H1 (cell line): ENCODE measurements at regions not wholly inside any gene's neighbourhood (a gene's known extent, or its start where the extent isn't known, plus 50 kb on each side); places are given as distances from the start of the nearest gene placed in this dataset.

Experiments used
- CREB1 ChIP-seq: IDR thresholded peaks from 2 replicates; pipeline ENCODE4 v1.6.1; 2012; ENCODE audit warnings: inconsistent platforms
- EP300 ChIP-seq, 2 experiments: IDR thresholded peaks; 1 replicate in 1 of 2; 2 replicates in 1 of 2; pipeline ENCODE4 v1.6.1; 2011 to 2012; ENCODE audit warnings: low read depth in 2 of 2, low read length in 2 of 2, mild to moderate bottlenecking in 2 of 2, borderline replicate concordance in 1 of 2, inconsistent platforms in 1 of 2, moderate library complexity in 1 of 2
- JUN ChIP-seq: IDR thresholded peaks from 2 replicates; pipeline ENCODE4 v1.6.1; 2011; ENCODE audit warnings: low read depth, mild to moderate bottlenecking, improper control_type of control experiment, low read length
- POLR2A ChIP-seq, 2 experiments: IDR thresholded peaks; 1 replicate in 1 of 2; 2 replicates in 1 of 2; pipeline ENCODE4 v1.6.1; 2011; ENCODE audit warnings: low read depth in 2 of 2, low read length in 2 of 2, mild to moderate bottlenecking in 2 of 2; ENCODE audit errors: control extremely low read depth in 1 of 2
- RAD21 ChIP-seq, 2 experiments: IDR thresholded peaks in 1 of 2; conservative IDR thresholded peaks in 1 of 2; 2 replicates each; pipeline ENCODE4 v1.6.1; 2011; ENCODE audit warnings: low read depth in 2 of 2, low read length in 2 of 2, improper control_type of control experiment in 1 of 2, inconsistent platforms in 1 of 2, mild to moderate bottlenecking in 1 of 2, moderate library complexity in 1 of 2
- TF ChIP-seq, protein P1 (sequence below), 3 experiments: IDR thresholded peaks; 1 replicate in 2 of 3; 2 replicates in 1 of 3; pipeline versions ENCODE4 v1.5.1 to v1.6.1; 2011; ENCODE audit warnings: low read length in 3 of 3, mild to moderate bottlenecking in 3 of 3, inconsistent platforms in 2 of 3, low read depth in 1 of 3, moderate library complexity in 1 of 3; ENCODE audit not compliant: insufficient read depth in 1 of 3; ENCODE audit errors: control extremely low read depth in 1 of 3
- TF ChIP-seq, protein P2 (sequence below): IDR thresholded peaks from 2 replicates; pipeline ENCODE4 v1.6.1; 2012; ENCODE audit warnings: inconsistent platforms

DNA sequence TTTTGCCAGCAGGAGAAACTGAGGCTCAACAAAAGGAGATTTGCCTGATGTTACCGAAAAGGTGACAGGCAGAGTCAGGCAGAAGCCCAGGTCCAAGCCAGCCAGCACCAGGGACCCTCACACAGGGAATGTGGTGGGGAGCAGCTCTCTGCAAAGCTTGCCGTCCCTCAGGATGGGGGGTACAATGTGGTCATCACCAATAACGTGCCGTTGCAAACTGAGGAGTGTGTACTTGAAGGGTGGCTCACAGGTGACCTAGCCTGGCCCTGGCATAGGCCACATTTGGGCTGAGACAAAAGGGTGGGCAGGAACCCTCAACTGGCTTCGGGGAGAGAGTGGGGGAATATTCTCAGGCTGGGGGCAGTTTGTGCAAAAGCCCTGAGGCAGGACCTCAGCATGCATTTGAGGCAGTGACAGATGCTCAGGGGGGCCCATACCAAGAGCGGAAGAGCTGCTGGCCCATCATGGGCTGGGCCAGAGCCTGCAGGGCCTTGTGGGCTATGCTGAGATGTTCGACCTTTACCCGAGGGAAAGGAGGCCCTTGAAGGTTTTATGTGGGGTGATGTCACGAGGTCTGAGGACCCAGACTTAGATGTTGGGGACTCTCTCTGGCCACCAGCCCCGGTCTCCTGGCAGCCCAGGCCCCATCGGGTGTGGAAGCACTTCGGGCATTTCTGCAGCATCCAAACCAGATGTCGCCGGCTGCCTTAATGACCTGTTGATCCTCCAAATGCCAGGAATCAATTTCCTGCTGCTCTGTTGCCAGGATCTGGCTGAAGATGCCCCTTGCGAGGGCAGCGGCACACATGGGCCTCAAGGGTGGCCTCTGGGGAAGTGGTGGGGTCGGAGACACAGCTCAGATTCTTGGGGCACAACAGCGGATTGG, 57.4 kb upstream of the SHISAL1 start:
- TF ChIP-seq, protein P1, sequence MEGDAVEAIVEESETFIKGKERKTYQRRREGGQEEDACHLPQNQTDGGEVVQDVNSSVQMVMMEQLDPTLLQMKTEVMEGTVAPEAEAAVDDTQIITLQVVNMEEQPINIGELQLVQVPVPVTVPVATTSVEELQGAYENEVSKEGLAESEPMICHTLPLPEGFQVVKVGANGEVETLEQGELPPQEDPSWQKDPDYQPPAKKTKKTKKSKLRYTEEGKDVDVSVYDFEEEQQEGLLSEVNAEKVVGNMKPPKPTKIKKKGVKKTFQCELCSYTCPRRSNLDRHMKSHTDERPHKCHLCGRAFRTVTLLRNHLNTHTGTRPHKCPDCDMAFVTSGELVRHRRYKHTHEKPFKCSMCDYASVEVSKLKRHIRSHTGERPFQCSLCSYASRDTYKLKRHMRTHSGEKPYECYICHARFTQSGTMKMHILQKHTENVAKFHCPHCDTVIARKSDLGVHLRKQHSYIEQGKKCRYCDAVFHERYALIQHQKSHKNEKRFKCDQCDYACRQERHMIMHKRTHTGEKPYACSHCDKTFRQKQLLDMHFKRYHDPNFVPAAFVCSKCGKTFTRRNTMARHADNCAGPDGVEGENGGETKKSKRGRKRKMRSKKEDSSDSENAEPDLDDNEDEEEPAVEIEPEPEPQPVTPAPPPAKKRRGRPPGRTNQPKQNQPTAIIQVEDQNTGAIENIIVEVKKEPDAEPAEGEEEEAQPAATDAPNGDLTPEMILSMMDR (IDR thresholded peaks at IDR 0.05; ENCODE audit: control extremely low read depth in 1 of 3, insufficient read depth in 1 of 3, low read depth in 1 of 3, low read length in 3 of 3), result no peak
- TF ChIP-seq CREB1, result no peak
- TF ChIP-seq, protein P2, sequence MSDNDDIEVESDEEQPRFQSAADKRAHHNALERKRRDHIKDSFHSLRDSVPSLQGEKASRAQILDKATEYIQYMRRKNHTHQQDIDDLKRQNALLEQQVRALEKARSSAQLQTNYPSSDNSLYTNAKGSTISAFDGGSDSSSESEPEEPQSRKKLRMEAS, result no peak
- TF ChIP-seq EP300 (IDR thresholded peaks at IDR 0.05; ENCODE audit: borderline replicate concordance in 1 of 2, low read depth in 2 of 2, low read length in 2 of 2), result no peak
- no peak for TF ChIP-seq POLR2A (IDR thresholded peaks at IDR 0.05; ENCODE audit: control extremely low read depth in 1 of 2, low read depth in 2 of 2, low read length in 2 of 2)
- TF ChIP-seq RAD21 (IDR thresholded peaks at IDR 0.05 in 1 of 2, conservative IDR thresholded peaks at IDR 0.05 in 1 of 2; ENCODE audit: low read depth in 2 of 2, low read length in 2 of 2), result no peak
- no peak for TF ChIP-seq JUN
